ENCODE measurements at regions not wholly inside any gene's neighbourhood (a gene's known extent, or its start where the extent isn't known, plus 50 kb on each side); places are given as distances from the start of the nearest gene placed in this dataset.

DNA sequence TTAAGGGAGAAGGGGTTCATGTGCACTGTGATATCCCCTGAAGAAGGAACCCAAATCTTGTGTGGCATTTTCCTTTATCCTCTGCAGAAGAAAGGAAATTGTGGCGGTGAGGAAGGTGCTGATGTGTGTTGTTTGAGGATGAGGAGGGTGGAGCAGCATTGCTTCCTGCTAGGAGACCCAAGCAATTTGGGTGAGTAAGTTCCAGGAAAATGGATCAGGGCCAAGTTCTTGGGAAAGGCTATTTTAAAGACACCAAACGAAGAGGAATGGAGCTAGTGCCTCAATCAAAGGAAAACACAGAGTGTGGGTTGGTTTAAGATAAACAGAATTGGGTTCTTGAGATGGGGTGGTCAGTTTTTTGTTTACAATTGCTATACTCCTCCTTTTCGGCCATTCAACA lies 86.7 kb upstream of the MARK1 start:
- TF ChIP-seq POLR2AphosphoS5 (IDR thresholded peaks at IDR 0.05), result no peak
- TF ChIP-seq, protein P1, sequence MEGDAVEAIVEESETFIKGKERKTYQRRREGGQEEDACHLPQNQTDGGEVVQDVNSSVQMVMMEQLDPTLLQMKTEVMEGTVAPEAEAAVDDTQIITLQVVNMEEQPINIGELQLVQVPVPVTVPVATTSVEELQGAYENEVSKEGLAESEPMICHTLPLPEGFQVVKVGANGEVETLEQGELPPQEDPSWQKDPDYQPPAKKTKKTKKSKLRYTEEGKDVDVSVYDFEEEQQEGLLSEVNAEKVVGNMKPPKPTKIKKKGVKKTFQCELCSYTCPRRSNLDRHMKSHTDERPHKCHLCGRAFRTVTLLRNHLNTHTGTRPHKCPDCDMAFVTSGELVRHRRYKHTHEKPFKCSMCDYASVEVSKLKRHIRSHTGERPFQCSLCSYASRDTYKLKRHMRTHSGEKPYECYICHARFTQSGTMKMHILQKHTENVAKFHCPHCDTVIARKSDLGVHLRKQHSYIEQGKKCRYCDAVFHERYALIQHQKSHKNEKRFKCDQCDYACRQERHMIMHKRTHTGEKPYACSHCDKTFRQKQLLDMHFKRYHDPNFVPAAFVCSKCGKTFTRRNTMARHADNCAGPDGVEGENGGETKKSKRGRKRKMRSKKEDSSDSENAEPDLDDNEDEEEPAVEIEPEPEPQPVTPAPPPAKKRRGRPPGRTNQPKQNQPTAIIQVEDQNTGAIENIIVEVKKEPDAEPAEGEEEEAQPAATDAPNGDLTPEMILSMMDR (IDR thresholded peaks at IDR 0.05), result no peak

All from upper lobe of left lung (tissue), 4 donors.